AG10803 (cell line): ENCODE measurements at regions not wholly inside any gene's neighbourhood (a gene's known extent, or its start where the extent isn't known, plus 50 kb on each side); places are given as distances from the start of the nearest gene placed in this dataset.
A peak's percentile ranks its signal among the peaks of the same experiment; 100 is the strongest.

Source experiments
- DNase-seq: peaks from one replicate; pipeline ENCODE4 v3.0.0; 2010; ENCODE audit warnings: low read depth
- H3K4me3 ChIP-seq: 2 replicates; pipeline ENCODE4 v1.5.1; 2011; ENCODE audit warnings: mild to moderate bottlenecking, low read length, control low read depth
- TF ChIP-seq, protein P1 (sequence below): conservative IDR thresholded peaks from 2 replicates; pipeline ENCODE4 v1.5.1; 2011; ENCODE audit warnings: mild to moderate bottlenecking, low read length, control low read depth, inconsistent platforms

GRCh38 chr6:134712311-134712710 lies 237.6 kb downstream of the ALDH8A1 start:
- TF ChIP-seq, protein P1, sequence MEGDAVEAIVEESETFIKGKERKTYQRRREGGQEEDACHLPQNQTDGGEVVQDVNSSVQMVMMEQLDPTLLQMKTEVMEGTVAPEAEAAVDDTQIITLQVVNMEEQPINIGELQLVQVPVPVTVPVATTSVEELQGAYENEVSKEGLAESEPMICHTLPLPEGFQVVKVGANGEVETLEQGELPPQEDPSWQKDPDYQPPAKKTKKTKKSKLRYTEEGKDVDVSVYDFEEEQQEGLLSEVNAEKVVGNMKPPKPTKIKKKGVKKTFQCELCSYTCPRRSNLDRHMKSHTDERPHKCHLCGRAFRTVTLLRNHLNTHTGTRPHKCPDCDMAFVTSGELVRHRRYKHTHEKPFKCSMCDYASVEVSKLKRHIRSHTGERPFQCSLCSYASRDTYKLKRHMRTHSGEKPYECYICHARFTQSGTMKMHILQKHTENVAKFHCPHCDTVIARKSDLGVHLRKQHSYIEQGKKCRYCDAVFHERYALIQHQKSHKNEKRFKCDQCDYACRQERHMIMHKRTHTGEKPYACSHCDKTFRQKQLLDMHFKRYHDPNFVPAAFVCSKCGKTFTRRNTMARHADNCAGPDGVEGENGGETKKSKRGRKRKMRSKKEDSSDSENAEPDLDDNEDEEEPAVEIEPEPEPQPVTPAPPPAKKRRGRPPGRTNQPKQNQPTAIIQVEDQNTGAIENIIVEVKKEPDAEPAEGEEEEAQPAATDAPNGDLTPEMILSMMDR: no peak
- no peak overlapping the region for H3K4me3 ChIP-seq
- no peak for DNase-seq

GRCh38 chr6:134708079-134708478 lies 241.8 kb downstream of the ALDH8A1 start:
- no peak for DNase-seq
- H3K4me3 ChIP-seq: no peak overlapping the region
- TF ChIP-seq, protein P1: no peak

- no peak overlapping the region for H3K4me3 ChIP-seq
- DNase-seq: peak; percentile 60
- TF ChIP-seq, protein P1: no peak
Measured at GRCh38 chr6:134707342-134708031, 242.4 kb downstream of the ALDH8A1 start.

- TF ChIP-seq, protein P1: no peak
- DNase-seq: peak; percentile 36
- no peak overlapping the region for H3K4me3 ChIP-seq
Measured at GRCh38 chr6:134706806-134707205, 243.1 kb downstream of the ALDH8A1 start.

DNA sequence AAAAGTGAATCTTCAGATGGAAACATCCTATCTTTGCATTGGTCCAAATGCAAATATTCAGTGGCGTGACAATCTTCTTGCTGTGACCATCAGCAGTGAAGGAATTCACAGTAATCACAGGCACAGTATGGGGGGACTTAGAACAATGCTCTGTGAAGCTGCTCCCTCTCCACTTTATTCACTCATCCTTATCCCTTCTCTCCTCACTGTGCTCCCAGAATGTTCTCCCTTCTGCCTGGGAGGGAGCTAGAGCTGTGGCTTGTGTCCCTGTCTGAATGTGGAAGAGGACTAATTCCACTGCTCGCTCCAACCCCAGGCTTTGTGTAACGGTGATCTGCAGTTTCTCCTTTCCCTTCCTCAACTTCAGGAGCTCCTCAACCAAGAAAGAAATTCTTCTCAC lies 243.7 kb downstream of the ALDH8A1 start:
- DNase-seq: no peak
- no peak overlapping the region for H3K4me3 ChIP-seq
- TF ChIP-seq, protein P1: no peak; the same call in 1 of the 2 replicates

GRCh38 chr6:134703206-134703605 lies 246.7 kb downstream of the ALDH8A1 start:
- DNase-seq: no peak
- TF ChIP-seq, protein P1: no peak
- H3K4me3 ChIP-seq: no peak overlapping the region

GRCh38 chr6:134702279-134702678 lies 247.6 kb downstream of the ALDH8A1 start:
- H3K4me3 ChIP-seq: no peak overlapping the region
- TF ChIP-seq, protein P1: no peak
- DNase-seq: no peak
